Trophoblast cell (in vitro differentiated cells and primary cell): ENCODE measurements at regions not wholly inside any gene's neighbourhood (a gene's known extent, or its start where the extent isn't known, plus 50 kb on each side); places are given as distances from the start of the nearest gene placed in this dataset.

Source experiments
- DNase-seq, 2 donors: peaks; one replicate each; pipeline ENCODE4 v3.0.0-alpha.2; 2016
- H2AFZ ChIP-seq: 2 replicates; pipeline ENCODE4 v1.6.1; 2013; ENCODE audit warnings: low read length, moderate library complexity, mild to moderate bottlenecking; ENCODE audit not compliant: insufficient read depth, poor library complexity
- H2AK5ac ChIP-seq: 2 replicates; pipeline ENCODE4 v1.6.1; 2013; ENCODE audit warnings: mild to moderate bottlenecking, low read length
- H2BK120ac ChIP-seq: 2 replicates; pipeline ENCODE4 v1.6.1; 2013; ENCODE audit warnings: low read length, mild to moderate bottlenecking, moderate library complexity; ENCODE audit not compliant: insufficient read depth, poor library complexity
- H2BK12ac ChIP-seq: 2 replicates; pipeline ENCODE4 v1.6.1; 2013; ENCODE audit warnings: mild to moderate bottlenecking, low read length, moderate library complexity
- H2BK5ac ChIP-seq: 2 replicates; pipeline ENCODE4 v1.6.1; 2013; ENCODE audit warnings: low read length, low read depth, moderate library complexity, mild to moderate bottlenecking; ENCODE audit not compliant: poor library complexity
- H3K14ac ChIP-seq: 2 replicates; pipeline ENCODE4 v1.6.1; 2013; ENCODE audit warnings: mild to moderate bottlenecking, low read length
- H3K18ac ChIP-seq: 2 replicates; pipeline ENCODE4 v1.6.1; 2013; ENCODE audit warnings: mild to moderate bottlenecking, low read length
- H3K23ac ChIP-seq: 2 replicates; pipeline ENCODE4 v1.6.1; 2013; ENCODE audit warnings: low read length
- H3K27ac ChIP-seq: 2 replicates; pipeline ENCODE4 v1.5.1; 2013; ENCODE audit warnings: low read depth, mild to moderate bottlenecking, inconsistent platforms, low read length, moderate library complexity
- H3K27me3 ChIP-seq: 2 replicates; pipeline ENCODE4 v1.6.1; 2013; ENCODE audit warnings: inconsistent platforms, mild to moderate bottlenecking, low read length, moderate library complexity; ENCODE audit not compliant: insufficient read depth
- H3K36me3 ChIP-seq, 2 experiments: 1 replicate in 1 of 2; 2 replicates in 1 of 2; pipeline ENCODE4 v1.6.1; 2013; ENCODE audit warnings: low read length in 2 of 2, mild to moderate bottlenecking in 2 of 2, moderate library complexity in 1 of 2; ENCODE audit not compliant: insufficient read depth in 2 of 2, control insufficient read depth in 1 of 2
- H3K4ac ChIP-seq: 2 replicates; pipeline ENCODE4 v1.6.1; 2013; ENCODE audit warnings: low read depth, mild to moderate bottlenecking, low read length, moderate library complexity
- H3K4me1 ChIP-seq, 2 experiments: 1 replicate in 1 of 2; 2 replicates in 1 of 2; pipeline ENCODE4 v1.6.1; 2013; ENCODE audit warnings: low read length in 2 of 2, mild to moderate bottlenecking in 2 of 2, moderate library complexity in 1 of 2; ENCODE audit not compliant: insufficient read depth in 2 of 2, control insufficient read depth in 1 of 2
- H3K4me2 ChIP-seq: 2 replicates; pipeline ENCODE4 v1.6.1; 2013; ENCODE audit warnings: inconsistent platforms, mild to moderate bottlenecking, low read length, moderate library complexity
- H3K4me3 ChIP-seq: 2 replicates; pipeline ENCODE4 v1.5.1; 2013; ENCODE audit warnings: mild to moderate bottlenecking, low read depth, low read length, inconsistent platforms
- H3K79me1 ChIP-seq: one replicate; pipeline ENCODE4 v1.6.1; 2013; ENCODE audit warnings: low read length
- H3K79me2 ChIP-seq: 2 replicates; pipeline ENCODE4 v1.6.1; 2013; ENCODE audit warnings: low read length, mild to moderate bottlenecking; ENCODE audit not compliant: control insufficient read depth, insufficient read depth, poor library complexity
- H3K9ac ChIP-seq: 2 replicates; pipeline ENCODE4 v1.6.1; 2013; ENCODE audit warnings: mild to moderate bottlenecking, low read length
- H3K9me3 ChIP-seq: 2 replicates; pipeline ENCODE4 v1.6.1; 2013; ENCODE audit warnings: low read depth, mild to moderate bottlenecking, control low read depth, inconsistent platforms, low read length; ENCODE audit not compliant: insufficient read depth
- H4K12ac ChIP-seq: 2 replicates; pipeline ENCODE4 v1.6.1; 2013; ENCODE audit warnings: low read depth, mild to moderate bottlenecking, low read length, moderate library complexity
- H4K8ac ChIP-seq: 2 replicates; pipeline ENCODE4 v1.6.1; 2013; ENCODE audit warnings: low read depth, mild to moderate bottlenecking, low read length, moderate library complexity
- H4K91ac ChIP-seq: one replicate; pipeline ENCODE4 v1.6.1; 2013; ENCODE audit warnings: low read depth, mild to moderate bottlenecking, low read length, moderate library complexity
- WGBS: extraction: QIAGEN DNeasy Blood & Tissue Kit; methylation state at CpG from one replicate; pipeline ENCODE4 v1.1.7; 2013; ENCODE audit warnings: missing lambda C conversion rate; ENCODE audit not compliant: insufficient read length, insufficient coverage; ENCODE audit errors: extremely low coverage; 5-methylcytosine and 5-hydroxymethylcytosine counted together

DNA sequence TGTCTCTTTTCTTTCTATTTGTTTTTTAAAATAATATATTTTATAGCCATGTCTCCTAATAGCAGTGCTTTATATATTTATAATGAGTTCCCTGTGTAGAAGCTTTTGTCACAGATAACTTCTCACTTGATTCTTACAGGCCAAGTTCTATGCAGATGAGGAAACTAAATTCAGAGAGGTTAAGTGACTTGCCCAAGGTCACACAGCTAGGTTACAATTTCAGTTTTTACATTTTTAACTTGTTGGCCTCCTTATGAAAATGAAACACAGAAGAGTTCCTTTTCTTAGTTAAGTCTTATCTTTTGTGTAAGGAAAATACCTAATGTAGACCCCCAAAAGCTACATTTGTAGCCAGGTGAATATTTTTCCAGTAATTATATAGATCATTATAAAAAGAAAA lies 83.3 kb upstream of the SOX2 start:
- no peak overlapping the region for H3K14ac ChIP-seq
- no peak overlapping the region for H3K4ac ChIP-seq
- no peaks in the 10 kb centered on the region for H3K9me3 ChIP-seq
- no peak overlapping the region for H3K23ac ChIP-seq
- H2BK120ac ChIP-seq, result no peak overlapping the region
- no peak overlapping the region for H3K4me2 ChIP-seq
- no peak overlapping the region for H3K9ac ChIP-seq
- H3K27me3 ChIP-seq, result no peaks in the 10 kb centered on the region
- no peak for DNase-seq
- H3K18ac ChIP-seq, result no peak overlapping the region
- no peak overlapping the region for H3K4me3 ChIP-seq
- no peak overlapping the region for H2AFZ ChIP-seq
- no peak overlapping the region for H4K91ac ChIP-seq
- no peak overlapping the region for H2BK5ac ChIP-seq
- H3K36me3 ChIP-seq, result no peaks in the 10 kb centered on the region
- no peak overlapping the region for H4K8ac ChIP-seq
- no peaks in the 10 kb centered on the region for H3K79me2 ChIP-seq
- no peak overlapping the region for H2BK12ac ChIP-seq
- no peak overlapping the region for H3K27ac ChIP-seq
- H2AK5ac ChIP-seq, result no peak overlapping the region
- H4K12ac ChIP-seq, result no peak overlapping the region
- no peaks in the 10 kb centered on the region for H3K79me1 ChIP-seq
- no peaks in the 10 kb centered on the region for H3K4me1 ChIP-seq

DNA sequence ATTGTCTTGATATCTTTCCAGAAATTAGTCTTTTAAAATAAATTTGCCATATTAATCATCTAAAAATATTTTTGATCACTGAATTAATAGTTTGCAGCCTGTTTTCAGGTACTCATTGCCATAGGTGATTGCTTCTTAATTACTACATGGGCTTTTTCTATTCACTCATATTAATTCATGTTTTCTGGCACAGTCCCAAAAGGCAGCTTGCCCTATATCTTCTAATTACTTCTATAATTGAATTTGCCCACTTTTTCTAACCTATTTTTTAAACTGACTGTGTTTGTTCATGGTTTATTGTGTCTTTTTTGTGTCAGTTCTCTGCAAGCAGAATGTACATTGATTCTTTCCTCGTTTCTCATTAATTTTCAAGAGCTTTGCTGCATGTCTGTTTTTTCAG lies 85.7 kb upstream of the SOX2 start:
- no peaks in the 10 kb centered on the region for H3K79me2 ChIP-seq
- WGBS, result no CpG with 5 or more reads among the region's 1 CpG

DNA sequence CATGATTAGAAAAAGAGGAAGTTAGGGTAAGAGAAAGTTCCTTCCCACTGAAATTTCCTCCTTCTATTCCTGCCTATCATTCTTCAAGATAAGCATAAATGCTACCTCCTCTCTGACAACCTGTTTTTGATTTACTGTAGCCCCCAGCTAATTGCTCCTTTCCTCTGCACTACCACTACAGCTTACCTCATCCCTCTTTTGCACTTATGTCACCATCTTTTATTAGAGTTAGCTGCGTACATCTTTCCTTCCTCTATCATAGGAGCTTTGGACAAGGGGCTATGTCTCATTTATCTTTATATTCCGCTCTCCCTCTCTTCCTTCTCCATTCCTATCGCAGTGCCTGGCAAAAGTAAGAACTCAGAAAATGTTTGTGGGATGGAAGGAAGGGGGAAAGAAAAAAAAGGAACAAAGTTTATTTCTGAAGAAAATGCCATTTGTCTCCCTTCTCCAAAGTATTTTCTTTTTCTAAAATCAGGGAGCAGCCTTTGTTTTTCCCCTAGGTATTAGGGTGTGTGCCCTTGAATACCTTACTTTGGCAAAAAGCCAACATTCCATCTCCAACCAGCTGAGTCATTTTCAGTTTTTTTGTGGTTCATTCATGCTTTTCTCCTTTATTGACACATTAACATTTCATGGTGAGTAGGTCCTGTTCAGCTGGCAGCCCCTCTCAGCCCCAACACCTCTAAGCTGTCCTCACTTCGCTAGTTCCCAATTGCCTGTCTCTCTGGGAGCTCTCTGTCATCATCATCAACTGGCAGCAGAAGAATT lies 87.6 kb upstream of the SOX2 start:
- Histone ChIP-seq H2AK5ac (no peak overlapping the region), H3K36me3 (no peaks in the 10 kb centered on the region), H2BK12ac (no peak overlapping the region), H3K4ac (no peak overlapping the region), H4K12ac (no peak overlapping the region), H2BK5ac (no peak overlapping the region), H3K27ac (no peak overlapping the region), H2BK120ac (no peak overlapping the region), H3K79me1 (no peaks in the 10 kb centered on the region), H3K4me2 (no peak overlapping the region), H4K91ac (no peak overlapping the region), H3K79me2 (no peaks in the 10 kb centered on the region), H3K14ac (no peak overlapping the region), H3K23ac (peak overlapping the region; percentile 76), H4K8ac (no peak overlapping the region), H3K4me3 (no peak overlapping the region), H2AFZ (no peak overlapping the region), H3K9me3 (no peaks in the 10 kb centered on the region), H3K27me3 (no peaks in the 10 kb centered on the region), H3K4me1 (no peaks in the 10 kb centered on the region), H3K18ac (no peak overlapping the region), H3K9ac (no peak overlapping the region)
- DNase-seq, result no peak
- WGBS, result no CpG with 5 or more reads among the region's 4 CpGs

More for the DNA sequence above, 85.7 kb upstream of the SOX2 start:
- no peak overlapping the region for H3K23ac ChIP-seq
- H3K4me1 ChIP-seq, result no peaks in the 10 kb centered on the region
- H3K14ac ChIP-seq, result no peak overlapping the region
- no peak overlapping the region for H2BK120ac ChIP-seq
- H3K4me3 ChIP-seq, result no peak overlapping the region
- H2AFZ ChIP-seq, result no peak overlapping the region
- H2BK12ac ChIP-seq, result no peak overlapping the region
- H2BK5ac ChIP-seq, result no peak overlapping the region
- H3K27ac ChIP-seq, result no peak overlapping the region
- H3K36me3 ChIP-seq, result no peaks in the 10 kb centered on the region
- no peak overlapping the region for H3K4me2 ChIP-seq
- H3K9me3 ChIP-seq, result no peaks in the 10 kb centered on the region
- H3K27me3 ChIP-seq, result no peaks in the 10 kb centered on the region
- no peak overlapping the region for H3K9ac ChIP-seq
- no peak overlapping the region for H2AK5ac ChIP-seq
- H3K18ac ChIP-seq, result no peak overlapping the region
- no peak for DNase-seq
- H3K79me1 ChIP-seq, result no peaks in the 10 kb centered on the region
- H3K4ac ChIP-seq, result no peak overlapping the region
- no peak overlapping the region for H4K12ac ChIP-seq
- H4K8ac ChIP-seq, result no peak overlapping the region
- H4K91ac ChIP-seq, result no peak overlapping the region

DNA sequence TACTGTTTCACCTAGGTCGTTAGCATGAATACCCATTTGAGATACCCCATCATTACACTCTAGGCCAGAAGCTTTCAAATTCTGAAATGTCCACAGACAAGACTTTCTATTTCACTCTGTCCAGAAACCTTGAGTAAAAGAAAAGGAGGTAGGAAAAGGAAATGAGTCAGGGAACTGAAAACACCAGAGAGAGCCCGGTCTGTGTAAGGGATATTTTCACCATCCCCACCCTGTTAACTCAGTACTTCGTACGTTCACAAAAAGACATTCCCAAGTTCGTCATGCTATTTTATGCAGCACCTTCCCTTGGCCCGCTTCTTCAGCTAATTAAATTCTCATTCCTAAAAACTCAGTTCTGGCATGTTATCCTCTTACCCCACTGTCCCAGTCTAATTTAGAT lies 89.4 kb upstream of the SOX2 start:
- Histone ChIP-seq H3K4me1 (no peaks in the 10 kb centered on the region), H2BK12ac (no peak overlapping the region), H3K36me3 (no peaks in the 10 kb centered on the region), H3K9me3 (no peaks in the 10 kb centered on the region), H3K4me3 (no peak overlapping the region), H3K27me3 (no peaks in the 10 kb centered on the region), H3K4me2 (no peak overlapping the region), H3K23ac (no peak overlapping the region), H4K91ac (no peak overlapping the region), H2AFZ (no peak overlapping the region), H4K12ac (no peak overlapping the region), H4K8ac (no peak overlapping the region), H3K79me1 (no peaks in the 10 kb centered on the region), H3K27ac (no peak overlapping the region), H3K79me2 (no peaks in the 10 kb centered on the region), H2BK5ac (no peak overlapping the region), H3K18ac (no peak overlapping the region), H2BK120ac (no peak overlapping the region), H2AK5ac (no peak overlapping the region), H3K9ac (no peak overlapping the region), H3K4ac (no peak overlapping the region), H3K14ac (no peak overlapping the region)
- DNase-seq, result no peak
- WGBS, result no CpG with 5 or more reads among the region's 6 CpGs
